ENCODE measurements at regions not wholly inside any gene's neighbourhood (a gene's known extent, or its start where the extent isn't known, plus 50 kb on each side); places are given as distances from the start of the nearest gene placed in this dataset.

DNA sequence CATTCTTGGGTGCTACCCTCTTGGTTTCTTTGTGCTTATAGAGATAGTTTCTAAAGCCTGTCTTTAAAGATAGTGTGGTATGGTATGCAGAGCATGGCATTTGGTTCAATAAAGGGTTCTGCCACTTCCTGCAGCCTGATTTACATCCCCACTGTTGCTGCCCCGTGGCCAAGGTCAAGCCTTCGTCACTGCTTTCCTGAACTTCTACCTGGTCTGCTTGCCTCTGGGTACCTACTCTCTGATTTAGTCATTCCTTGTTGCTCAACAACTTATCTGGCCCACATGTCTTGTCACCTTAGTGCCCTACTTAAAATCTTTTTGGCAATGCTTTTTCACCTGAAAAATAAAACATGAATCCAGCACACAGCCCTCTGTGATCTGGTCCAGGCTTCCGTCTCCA is 352.9 kb downstream of the LPIN1 start:
- TF ChIP-seq CTCF (IDR thresholded peaks at IDR 0.05) (no peak), POLR2AphosphoS5 (IDR thresholded peaks at IDR 0.05; ENCODE audit: low read depth, low read length) (no peak)

Data from Panc1 (cell line).